ENCODE measurements at regions not wholly inside any gene's neighbourhood (a gene's known extent, or its start where the extent isn't known, plus 50 kb on each side); places are given as distances from the start of the nearest gene placed in this dataset.

DNA sequence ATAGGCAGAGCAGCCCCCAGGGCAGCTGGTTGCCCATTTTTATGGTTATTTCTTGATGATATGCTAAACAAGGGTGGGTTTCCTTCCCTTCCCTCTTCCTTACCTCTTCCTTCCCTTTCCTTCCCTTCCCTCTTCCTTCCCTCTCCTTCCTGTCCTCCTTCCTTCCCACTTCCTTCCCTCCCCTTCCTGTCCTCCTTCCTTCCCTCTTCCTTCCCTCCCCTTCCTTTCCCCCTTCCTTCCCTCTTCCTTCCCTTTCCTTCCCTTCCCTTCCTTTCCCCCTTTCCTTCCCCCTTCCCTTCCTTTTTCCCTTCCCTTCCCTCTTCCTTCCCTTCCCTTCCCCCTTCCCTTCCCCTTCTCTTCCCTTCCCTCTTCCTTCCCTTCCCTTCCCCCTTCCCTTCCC is 87.7 kb downstream of the MAP1LC3B2 start:
- TF ChIP-seq POLR2AphosphoS5 (IDR thresholded peaks at IDR 0.05; ENCODE audit: borderline replicate concordance, low read depth, low read length) (no peak), EZH2 (IDR thresholded peaks at IDR 0.05) (no peak)

All from SK-N-MC (cell line).